Right atrium auricular region (tissue), 2 donors: ENCODE measurements at regions not wholly inside any gene's neighbourhood (a gene's known extent, or its start where the extent isn't known, plus 50 kb on each side); places are given as distances from the start of the nearest gene placed in this dataset.

Experiments used
- DNase-seq: peaks from one replicate; pipeline ENCODE4 v3.0.0-alpha.2; 2019; ENCODE audit warnings: low spot score
- H3K27ac ChIP-seq, 2 donors: fragments of 200-600 bp; sonication (generic); 1 replicate in 1 of 2; 2 replicates in 1 of 2; pipeline ENCODE4 v1.5.1; 2016 to 2019
- H3K27me3 ChIP-seq, 2 donors: fragments of 200-600 bp; sonication (generic); one replicate each; pipeline versions ENCODE4 v1.5.1 to v1.6.0; 2017 to 2019
- H3K36me3 ChIP-seq: fragments of 200-600 bp; sonication (generic); one replicate; pipeline ENCODE4 v1.5.1; 2016
- H3K4me1 ChIP-seq, 2 donors: fragments of 200-600 bp; sonication (generic); one replicate each; pipeline versions ENCODE4 v1.5.1 to v1.6.0; 2017 to 2019
- H3K4me3 ChIP-seq, 2 donors: fragments of 200-600 bp; sonication (generic); 1 replicate in 1 of 2; 2 replicates in 1 of 2; pipeline ENCODE4 v1.5.1; 2017 to 2019; ENCODE audit warnings: mild to moderate bottlenecking in 1 of 2, moderate library complexity in 1 of 2
- H3K9me3 ChIP-seq, 2 donors: fragments of 200-600 bp; sonication (generic); one replicate each; pipeline ENCODE4 v1.5.1; 2019
- TF ChIP-seq, protein P1 (sequence below), 2 donors: fragments of 200-600 bp; sonication (generic); IDR thresholded peaks; one replicate each; pipeline ENCODE4 v1.5.1; 2019; ENCODE audit warnings: antibody characterized with exemption in 2 of 2

DNA sequence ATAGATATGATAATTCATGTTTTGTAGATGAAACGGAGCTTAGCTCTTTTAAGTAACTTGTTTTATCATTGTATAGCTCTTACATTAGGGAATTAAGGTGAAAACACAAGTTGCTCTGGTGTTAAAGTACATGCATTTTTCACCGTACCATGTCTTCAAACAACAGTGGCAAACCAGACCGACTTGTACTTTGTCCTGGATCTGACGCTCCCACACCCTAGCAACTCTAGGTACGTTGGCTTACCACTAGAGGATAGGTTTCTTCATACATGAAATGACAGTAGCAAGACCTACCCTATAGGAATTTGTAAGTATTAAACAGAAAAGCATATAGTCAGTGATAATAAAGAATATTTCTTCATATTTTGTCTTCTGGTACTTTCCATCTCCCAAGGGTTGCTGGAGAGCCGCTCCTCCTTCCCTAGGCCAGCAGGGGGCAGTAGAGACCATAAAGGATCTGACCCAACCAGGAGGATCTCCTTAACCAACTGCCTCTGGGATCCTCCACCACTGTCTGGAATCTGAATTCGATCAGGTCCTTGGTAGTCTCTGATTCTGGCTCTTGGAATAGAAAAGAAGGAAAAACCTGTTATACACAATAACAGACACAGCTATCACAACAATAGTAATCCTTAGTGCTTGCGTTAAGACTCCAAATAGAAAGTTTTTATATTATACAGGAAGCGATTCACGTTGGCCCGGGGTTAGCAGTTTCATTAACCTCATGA is 136.7 kb downstream of the CAVIN4 start:
- no peak overlapping the region for H3K27ac ChIP-seq
- H3K27me3 ChIP-seq: no peaks in the 10 kb centered on the region
- no peaks in the 10 kb centered on the region for H3K36me3 ChIP-seq
- no peaks in the 10 kb centered on the region for H3K9me3 ChIP-seq
- TF ChIP-seq, protein P1, sequence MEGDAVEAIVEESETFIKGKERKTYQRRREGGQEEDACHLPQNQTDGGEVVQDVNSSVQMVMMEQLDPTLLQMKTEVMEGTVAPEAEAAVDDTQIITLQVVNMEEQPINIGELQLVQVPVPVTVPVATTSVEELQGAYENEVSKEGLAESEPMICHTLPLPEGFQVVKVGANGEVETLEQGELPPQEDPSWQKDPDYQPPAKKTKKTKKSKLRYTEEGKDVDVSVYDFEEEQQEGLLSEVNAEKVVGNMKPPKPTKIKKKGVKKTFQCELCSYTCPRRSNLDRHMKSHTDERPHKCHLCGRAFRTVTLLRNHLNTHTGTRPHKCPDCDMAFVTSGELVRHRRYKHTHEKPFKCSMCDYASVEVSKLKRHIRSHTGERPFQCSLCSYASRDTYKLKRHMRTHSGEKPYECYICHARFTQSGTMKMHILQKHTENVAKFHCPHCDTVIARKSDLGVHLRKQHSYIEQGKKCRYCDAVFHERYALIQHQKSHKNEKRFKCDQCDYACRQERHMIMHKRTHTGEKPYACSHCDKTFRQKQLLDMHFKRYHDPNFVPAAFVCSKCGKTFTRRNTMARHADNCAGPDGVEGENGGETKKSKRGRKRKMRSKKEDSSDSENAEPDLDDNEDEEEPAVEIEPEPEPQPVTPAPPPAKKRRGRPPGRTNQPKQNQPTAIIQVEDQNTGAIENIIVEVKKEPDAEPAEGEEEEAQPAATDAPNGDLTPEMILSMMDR (IDR thresholded peaks at IDR 0.05): peak; percentile 73 to 84
- no peak for DNase-seq
- no peak overlapping the region for H3K4me3 ChIP-seq
- no peaks in the 10 kb centered on the region for H3K4me1 ChIP-seq

DNA sequence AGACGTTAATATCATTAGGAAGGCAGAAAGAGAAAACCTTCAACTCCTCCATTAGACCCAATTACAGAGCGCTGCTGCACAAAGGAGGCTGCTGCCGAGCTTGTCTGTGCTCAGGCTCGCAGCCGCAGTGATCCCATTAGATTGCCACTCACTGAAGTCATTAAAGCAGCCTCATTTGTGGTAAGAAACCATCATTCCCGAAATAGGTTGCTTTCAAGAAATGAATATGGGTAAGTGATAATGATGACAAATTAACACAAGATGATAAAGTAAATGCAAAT is 137.2 kb downstream of the CAVIN4 start:
- H3K27me3 ChIP-seq: no peaks in the 10 kb centered on the region

DNA sequence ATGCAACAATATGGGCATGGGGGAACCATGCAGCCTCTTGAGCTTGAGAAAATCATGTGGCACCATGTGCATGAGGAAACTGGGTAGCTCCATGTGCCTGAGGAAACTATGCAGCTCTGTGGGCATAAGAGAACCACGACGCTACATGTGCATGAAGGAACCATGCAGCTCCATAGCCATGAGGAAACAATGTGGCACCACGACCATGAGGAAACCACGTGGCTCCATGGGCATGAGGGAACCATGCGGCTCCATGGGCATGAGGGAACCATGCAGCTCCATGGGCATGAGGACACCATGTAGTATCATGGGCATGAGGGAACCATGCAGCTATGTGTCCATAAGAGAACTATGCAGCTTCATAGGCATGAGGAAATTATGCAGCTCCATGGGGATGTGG is 140.8 kb downstream of the CAVIN4 start:
- H3K4me3 ChIP-seq: no peak overlapping the region
- no peaks in the 10 kb centered on the region for H3K9me3 ChIP-seq
- no peaks in the 10 kb centered on the region for H3K36me3 ChIP-seq
- H3K27ac ChIP-seq: no peak overlapping the region
- DNase-seq: no peak
- H3K27me3 ChIP-seq: no peaks in the 10 kb centered on the region
- TF ChIP-seq, protein P1 (IDR thresholded peaks at IDR 0.05): no peak
- no peaks in the 10 kb centered on the region for H3K4me1 ChIP-seq

More for the DNA sequence above, 137.2 kb downstream of the CAVIN4 start:
- Histone ChIP-seq H3K27ac (no peak overlapping the region), H3K36me3 (no peaks in the 10 kb centered on the region), H3K4me3 (no peak overlapping the region), H3K4me1 (no peaks in the 10 kb centered on the region), H3K9me3 (no peaks in the 10 kb centered on the region)
- TF ChIP-seq, protein P1 (IDR thresholded peaks at IDR 0.05): no peak
- no peak for DNase-seq

DNA sequence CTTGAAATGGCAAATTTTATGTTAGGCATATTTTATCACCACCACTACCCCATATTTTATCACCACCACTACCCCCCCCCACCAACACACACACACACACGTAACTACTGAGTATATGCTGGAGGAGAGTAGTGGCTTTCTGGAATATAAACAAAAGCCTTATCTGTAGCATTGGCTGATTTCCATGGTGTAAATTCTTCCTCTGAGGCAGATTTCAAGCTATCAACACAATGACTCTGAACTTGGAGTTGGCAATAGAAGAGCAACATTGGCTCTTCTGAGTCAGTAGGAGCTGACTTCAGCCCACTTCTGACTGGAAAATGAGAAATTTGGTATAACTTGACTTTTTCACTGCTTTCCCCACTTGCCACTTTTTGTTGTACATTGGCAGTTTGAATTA is 143.0 kb downstream of the CAVIN4 start:
- Histone ChIP-seq H3K27me3 (no peaks in the 10 kb centered on the region), H3K36me3 (no peaks in the 10 kb centered on the region), H3K4me1 (no peaks in the 10 kb centered on the region), H3K4me3 (no peak overlapping the region), H3K9me3 (no peaks in the 10 kb centered on the region), H3K27ac (no peak overlapping the region)
- TF ChIP-seq, protein P1 (IDR thresholded peaks at IDR 0.05): no peak
- no peak for DNase-seq

DNA sequence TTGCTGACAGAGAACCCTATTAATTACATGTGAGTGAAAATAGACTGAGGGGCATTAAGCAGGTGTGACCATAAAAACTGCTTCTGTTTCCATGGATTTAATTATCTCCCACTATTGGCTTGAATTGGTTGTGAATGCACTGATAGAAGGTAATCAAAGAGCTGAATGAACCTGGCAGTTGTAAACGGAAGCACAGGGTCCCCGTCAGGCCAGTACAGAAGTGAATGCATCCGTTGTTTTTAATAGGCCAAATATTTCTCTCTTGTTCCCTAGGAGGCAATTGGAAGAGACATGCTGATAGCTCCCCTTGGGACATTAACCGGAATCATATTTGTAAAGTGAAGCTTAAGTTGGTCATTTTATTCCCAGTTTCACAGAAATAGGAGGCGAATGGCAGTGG is 147.0 kb downstream of the CAVIN4 start:
- TF ChIP-seq, protein P1 (IDR thresholded peaks at IDR 0.05): no peak
- H3K4me1 ChIP-seq: no peaks in the 10 kb centered on the region

DNA sequence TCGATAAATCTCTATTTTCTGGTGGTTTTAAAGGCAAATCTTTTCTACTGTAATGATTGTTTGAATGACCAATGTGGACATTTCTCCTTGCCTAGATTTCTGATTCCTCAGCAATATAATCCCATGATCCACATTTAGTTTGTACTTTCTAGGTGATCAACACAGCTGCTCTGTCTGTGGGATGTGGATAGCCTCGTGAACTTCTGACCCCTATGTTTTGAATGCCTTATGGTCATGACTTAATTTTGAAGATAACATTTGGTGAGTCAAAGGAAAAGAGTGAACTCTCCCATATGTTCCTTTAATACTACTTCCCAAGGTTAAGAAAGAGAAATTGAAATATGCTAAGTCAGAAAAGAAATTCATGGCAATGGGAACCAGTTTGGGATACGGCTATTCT is 147.5 kb downstream of the CAVIN4 start:
- no peaks in the 10 kb centered on the region for H3K4me1 ChIP-seq
- H3K9me3 ChIP-seq: no peaks in the 10 kb centered on the region
- H3K27me3 ChIP-seq: no peaks in the 10 kb centered on the region
- H3K4me3 ChIP-seq: no peak overlapping the region
- TF ChIP-seq, protein P1 (IDR thresholded peaks at IDR 0.05): no peak
- no peak overlapping the region for H3K27ac ChIP-seq
- H3K36me3 ChIP-seq: no peaks in the 10 kb centered on the region
- no peak for DNase-seq

More for the DNA sequence above, 147.0 kb downstream of the CAVIN4 start:
- Histone ChIP-seq H3K27me3 (no peaks in the 10 kb centered on the region), H3K9me3 (no peaks in the 10 kb centered on the region), H3K4me3 (no peak overlapping the region), H3K27ac (no peak overlapping the region), H3K36me3 (no peaks in the 10 kb centered on the region)
- DNase-seq: no peak
